ENCODE measurements at regions not wholly inside any gene's neighbourhood (a gene's known extent, or its start where the extent isn't known, plus 50 kb on each side); places are given as distances from the start of the nearest gene placed in this dataset.
"Not testable (repeated sequence)": the region's sequence is repeated elsewhere in the genome, so short reads cannot be mapped to it uniquely, and the experiment has no call there.

DNA sequence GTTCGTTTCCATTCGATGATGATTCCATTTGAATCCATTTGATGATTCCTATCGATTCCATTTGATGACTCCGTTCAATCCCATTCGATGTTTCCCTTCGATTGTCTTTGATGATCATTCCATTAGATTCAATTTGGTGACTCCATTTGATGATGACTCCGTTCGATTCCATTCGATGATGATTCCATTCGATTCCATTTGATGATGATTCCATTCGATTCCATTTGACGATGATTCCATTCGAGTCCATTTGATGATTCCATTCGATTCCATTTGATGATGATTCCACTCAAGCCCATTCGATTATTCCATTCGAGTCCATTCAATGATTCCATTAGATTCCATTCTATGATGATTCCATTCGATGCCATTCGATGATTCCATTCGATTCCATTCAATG, 2730.6 kb downstream of the RPIA start:
- DNase-seq (ENCODE audit: low read depth), result not testable (repeated sequence)

DNA sequence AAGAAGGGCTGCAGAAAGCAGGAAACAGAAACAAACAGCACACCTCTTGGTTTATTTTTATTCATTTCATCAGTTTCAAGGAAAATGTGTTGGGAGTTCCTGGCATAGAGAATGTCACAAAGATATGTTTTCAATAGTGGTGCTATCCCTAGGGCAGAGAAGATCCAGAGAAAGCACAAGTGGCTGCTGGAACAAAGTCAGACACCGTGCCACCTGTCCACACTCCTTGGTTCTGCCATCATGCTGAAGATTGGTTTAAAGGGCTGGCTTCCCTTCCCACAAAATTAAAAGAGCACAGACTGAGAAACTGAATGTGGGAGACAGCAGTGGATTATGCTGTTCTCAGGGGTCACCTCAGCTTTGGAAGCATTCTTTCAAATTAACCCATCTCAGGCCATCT, 2735.7 kb downstream of the RPIA start:
- DNase-seq (ENCODE audit: low read depth), result not testable (repeated sequence)

DNA sequence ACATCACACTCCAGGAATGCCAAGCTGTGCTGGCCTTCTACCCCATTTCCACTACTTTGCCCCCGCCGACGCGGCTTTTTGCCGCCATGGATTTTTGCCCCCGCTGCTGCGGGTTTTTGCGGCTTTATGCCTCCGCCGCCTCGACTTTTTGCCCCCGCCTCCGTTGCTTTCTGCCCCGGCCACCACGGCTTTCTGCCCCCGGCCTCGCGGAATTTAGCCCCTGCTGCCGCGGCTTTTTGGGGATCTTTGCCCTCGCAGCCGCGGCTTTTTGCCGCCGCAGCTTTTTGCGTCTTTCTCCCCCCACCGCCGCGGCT, 2750.4 kb downstream of the RPIA start:
- not testable (repeated sequence) for DNase-seq (ENCODE audit: low read depth)

DNA sequence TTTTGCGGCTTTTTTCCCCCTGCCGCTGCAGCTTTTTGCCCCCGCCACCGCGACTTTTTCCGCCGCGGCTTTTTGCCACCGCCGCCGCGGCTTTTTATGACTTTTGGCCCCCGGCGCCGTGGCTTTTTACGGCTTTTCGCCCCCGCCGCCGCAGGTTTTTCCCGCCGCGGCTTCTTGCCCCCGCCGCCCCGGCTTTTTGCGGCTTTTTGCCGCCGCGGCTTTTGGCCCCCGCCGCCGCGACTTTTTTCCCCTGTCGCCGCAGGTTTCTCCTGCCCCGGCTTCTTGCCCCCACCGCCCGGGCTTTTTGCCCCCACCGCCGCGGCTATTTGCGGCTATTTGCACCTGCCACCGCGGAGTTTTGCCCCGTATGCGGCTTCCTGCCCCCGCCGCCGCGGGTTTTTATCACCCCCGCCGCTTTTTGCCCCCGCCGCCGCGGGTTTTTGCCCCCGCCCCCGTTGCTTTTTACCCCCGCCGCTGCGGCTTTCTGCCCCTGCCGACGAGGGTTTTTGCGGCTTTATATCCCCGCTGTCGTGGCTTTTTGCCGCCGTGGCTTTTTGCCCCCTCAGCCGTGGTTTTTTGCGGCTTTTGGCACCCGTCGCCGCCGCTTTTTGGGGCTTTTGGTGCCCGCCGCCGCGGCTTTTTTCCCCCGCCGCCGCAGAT, 2750.9 kb downstream of the RPIA start:
- DNase-seq (ENCODE audit: low read depth), result no peak

DNA sequence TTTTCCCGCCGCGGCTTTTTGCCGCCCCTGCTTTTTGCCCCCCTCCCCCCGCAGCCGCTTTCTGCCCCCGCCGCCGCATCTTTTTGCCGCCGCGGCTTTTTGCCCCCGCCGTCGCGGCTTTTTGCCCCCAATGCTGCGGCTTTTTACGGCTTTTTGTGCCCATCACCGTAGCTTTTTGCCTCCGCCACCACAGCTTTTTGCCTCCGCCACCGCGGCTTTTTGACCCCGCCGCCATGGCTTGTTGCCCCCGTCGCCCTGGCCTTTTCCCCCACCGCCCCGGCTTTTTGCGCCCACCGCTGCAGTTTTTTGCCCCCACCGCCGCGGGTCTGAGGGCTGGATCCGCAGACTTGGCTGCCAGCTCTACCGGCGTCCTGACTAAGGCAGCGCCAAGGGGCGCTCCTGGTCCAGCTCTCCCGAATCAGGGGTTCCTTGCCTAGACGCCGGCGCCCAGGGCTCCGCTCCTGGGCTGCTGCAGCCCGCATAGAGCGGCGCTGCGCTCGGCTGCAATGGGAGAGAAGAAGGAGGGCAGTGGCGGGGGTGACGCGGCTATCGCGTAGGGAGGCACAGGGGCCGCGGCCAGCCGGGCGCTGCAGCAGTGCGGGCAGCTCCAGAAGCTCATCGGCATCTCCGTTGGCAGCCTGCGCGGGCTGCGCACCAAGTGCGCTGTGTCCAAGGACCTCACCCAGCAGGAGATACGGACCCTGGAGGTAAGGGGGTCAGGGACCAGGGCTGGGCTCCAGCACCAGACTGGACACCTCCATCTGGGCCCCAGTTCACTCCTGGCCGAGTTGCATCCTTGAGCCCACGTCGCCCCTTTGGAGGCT, 2751.6 kb downstream of the RPIA start:
- not testable (repeated sequence) for DNase-seq (ENCODE audit: low read depth)

DNA sequence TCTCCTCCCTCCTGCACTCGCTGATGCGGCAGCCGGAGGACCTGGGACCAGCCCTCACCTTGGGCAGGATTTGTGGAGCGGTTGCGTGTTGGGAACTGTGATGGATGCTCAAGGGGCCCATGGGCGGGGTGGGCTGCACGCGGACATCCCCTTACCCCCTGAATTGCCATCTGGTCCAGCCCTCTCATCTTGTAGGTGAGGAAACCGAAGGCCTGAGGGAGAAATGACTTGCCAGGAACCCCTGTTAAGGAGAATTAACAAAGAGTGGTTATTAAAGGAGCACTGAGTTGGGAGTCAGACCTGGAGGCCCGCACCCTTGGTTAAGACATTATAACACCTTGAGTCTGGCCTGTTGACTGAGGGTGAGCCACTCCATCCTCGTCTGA, 2752.2 kb downstream of the RPIA start:
- DNase-seq (ENCODE audit: low read depth), result not testable (repeated sequence)

DNA sequence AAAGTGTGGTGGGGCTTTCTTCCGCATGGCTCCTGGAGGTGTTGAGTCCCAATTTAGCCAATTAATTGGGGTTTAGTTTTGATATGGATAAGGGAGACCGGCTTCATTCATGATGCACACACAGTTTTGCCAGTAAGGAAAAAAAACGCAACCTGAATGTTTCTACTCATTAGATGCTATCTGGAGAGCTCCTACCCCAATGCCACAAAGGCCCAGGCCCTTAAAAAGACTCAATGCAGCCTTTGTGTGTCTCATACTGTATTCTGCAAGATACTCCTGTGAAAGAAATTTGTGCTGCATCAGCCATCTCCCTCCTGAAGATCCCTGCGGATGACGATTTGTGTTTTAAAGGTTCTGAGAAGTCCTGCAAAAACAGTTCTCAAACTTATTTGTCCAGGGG, 2754.2 kb downstream of the RPIA start:
- not testable (repeated sequence) for DNase-seq (ENCODE audit: low read depth)

DNA sequence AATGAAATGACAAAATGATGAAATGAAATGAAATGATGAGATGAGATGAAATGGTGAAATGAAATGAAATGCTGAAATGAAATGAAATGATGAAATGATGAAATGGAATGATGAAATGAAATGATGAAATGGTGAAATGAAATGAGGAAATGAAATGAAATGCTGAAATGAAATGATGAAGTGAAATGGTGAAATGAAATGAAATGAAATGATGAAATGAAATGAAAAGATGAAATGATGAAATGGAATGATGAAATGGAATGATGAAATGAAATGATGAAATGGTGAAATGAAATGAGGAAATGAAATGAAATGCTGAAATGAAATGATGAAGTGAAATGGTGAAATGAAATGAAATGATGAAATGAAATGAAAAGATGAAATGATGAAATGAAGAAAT, 2755.0 kb downstream of the RPIA start:
- not testable (repeated sequence) for DNase-seq (ENCODE audit: low read depth)

DNA sequence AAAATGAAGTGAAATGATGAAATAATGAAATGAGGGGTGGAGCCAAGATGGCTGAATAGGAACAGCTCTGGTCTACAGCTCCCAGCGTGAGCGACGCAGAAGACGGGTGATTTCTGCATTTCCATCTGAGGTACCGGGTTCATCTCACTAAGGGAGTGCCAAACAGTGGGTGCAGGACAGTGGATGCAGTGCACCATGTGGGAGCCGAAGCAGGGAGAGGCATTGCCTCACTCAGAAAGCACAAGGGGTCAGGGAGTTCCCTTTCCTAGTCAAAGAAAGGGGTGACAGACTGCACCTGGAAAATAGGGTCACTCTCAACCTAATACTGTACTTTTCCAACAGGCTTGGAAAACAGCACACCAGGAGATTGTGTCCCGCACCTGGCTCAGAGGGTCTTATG, 2755.4 kb downstream of the RPIA start:
- not testable (repeated sequence) for DNase-seq (ENCODE audit: low read depth)

DNA sequence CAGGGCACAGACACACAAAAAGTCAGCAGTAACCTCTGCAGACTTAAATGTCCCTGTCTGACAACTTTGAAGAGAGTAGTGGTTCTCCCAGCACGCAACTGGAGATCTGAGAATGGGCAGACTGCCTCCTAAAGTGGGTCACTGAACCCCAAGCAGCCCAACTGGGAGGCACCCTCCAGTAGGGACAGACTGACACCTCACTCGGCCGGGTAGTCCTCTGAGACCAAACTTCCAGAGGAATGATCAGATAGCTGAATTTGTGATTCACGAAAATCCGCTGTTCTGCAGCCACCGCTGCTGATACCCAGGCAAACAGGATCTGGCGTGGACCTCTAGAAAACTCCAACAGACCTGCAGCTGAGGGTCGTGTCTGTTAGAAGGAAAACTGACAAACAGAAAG, 2756.0 kb downstream of the RPIA start:
- DNase-seq (ENCODE audit: low read depth), result not testable (repeated sequence)

DNA sequence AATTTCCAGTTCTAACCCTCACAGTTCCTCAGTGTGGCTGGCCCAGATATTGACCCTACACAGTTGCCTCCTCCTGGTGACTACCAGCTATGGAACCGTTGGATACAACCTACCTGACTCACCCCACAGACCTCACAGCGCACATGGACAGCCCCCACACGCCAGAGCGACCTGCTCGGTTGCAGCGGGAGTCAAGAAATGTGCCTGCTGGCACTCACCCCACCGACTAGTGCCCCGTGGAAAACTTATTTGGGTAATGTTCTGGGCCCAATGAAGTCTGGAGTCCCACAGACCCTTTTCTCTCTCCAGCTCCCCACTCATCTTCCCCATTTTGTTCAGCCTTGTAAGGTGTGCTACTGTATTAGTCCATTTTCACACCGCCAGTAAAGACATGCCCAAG, 2770.8 kb downstream of the RPIA start:
- DNase-seq (ENCODE audit: low read depth), result not testable (repeated sequence)

DNA sequence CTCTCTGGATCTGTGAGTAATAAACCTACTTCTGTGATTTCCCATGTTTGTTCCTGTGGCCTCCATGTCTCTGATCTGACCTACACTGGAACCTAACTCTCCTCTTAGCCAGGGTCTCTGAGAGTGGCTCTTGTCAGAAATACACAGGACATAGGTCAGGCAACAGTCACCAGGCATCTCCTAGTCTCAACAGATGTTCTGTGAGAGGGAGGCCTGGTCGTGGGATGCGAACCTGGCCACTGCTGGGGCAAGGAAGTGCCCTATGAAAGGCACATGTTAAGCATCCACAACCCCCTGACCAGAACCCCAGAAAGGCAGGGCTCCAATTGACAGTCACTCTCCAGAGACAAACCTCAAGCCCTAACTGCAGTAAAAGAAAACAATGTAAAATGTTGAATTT, 2771.5 kb downstream of the RPIA start:
- not testable (repeated sequence) for DNase-seq (ENCODE audit: low read depth)

DNA sequence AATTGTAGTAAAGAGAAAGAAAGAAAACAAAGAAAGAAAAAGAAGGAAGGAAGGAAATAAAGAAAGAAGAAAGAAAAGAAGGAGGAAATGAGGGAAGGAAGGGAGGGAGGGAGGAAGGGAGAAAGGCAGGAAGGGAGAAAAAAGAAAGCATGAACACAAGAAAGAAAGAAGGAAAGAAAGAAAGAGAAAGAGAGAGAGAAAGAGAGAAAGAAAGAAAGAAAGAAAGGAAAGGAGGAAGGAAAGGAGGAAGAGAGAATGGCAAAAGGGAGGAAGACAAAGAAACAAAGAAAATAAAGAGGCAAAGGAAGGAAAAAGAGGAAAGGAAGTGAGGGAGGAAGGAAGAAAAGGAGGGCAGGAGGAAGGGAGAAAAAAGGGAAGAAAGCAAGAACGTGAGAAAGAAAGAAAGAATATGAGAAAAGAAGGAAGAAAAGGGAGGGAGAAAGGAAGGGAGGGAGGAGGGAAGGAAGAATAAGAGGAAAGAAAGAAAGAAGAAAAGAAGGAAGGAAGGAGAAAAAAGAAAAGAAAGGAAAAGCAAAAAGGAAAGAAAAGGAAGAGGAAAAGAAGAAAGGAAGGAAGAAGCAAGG, 2775.4 kb downstream of the RPIA start:
- DNase-seq (ENCODE audit: low read depth), result not testable (repeated sequence)

DNA sequence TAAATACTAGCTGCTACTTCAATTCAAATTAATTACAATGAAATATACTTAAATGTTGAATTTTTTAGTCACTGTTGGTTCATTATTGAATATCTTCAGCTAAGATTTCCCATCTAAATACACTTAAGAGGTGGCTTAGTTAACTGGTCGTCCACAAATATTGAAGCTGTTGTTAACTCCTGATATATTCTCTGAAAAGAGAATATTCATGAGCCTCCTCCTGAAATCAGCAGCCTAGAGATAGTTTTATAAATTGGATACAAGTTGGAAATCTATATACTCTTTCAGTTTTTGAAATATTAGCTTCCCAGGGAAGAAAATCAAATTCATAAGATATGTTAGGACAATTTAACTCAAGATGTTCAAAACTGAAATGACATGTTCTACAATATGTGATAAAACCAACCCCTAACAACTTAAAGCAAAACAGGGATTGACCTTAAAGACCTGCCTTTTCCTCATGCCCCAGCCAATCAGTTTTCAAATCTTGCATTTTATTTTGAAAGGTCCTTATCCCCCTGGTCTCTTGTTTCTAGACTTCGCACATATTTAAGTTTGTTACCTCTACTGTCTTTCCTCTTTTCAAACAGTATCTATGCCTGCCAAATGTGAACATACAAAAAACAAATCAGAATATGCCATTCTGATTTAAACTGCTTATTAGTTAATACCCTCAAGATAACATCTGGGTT, 2784.9 kb downstream of the RPIA start:
- not testable (repeated sequence) for DNase-seq (ENCODE audit: low read depth)

DNA sequence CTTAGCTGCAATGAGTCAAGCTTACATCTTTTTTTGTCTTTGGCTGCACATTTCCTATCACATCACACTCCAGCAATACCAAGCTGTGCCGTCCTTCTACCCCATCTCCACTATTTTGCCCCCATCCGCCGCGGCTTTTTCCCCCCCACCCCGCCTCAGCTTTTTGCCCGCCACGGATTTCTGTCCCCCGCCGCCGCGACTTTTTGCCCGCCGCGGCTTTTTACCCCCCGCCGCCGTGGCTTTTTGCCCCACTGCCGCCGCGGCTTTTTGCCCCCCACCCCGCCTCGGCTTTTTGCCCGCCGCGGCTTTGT, 2785.4 kb downstream of the RPIA start:
- DNase-seq (ENCODE audit: low read depth), result not testable (repeated sequence)

DNA sequence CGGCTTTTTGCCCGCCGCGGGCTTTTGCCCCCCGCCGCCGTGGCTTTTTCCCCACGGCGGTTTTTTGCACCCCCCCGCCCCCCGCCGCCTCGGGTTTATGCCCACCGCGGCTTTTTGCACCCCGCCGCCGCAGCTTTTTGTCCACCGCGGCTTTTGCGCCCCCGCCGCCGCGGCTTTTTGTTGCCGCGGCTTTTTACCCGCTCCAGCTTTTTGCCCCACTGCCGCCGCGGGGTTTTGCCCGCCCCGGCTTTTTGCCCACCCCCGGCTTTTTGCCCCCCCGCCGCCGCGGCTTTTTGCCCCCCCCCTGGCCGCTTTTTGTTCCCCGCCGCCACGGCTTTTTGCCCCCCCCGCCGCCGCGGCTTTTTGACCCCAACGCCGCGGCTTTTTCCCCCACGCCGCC, 2785.8 kb downstream of the RPIA start:
- not testable (repeated sequence) for DNase-seq (ENCODE audit: low read depth)

DNA sequence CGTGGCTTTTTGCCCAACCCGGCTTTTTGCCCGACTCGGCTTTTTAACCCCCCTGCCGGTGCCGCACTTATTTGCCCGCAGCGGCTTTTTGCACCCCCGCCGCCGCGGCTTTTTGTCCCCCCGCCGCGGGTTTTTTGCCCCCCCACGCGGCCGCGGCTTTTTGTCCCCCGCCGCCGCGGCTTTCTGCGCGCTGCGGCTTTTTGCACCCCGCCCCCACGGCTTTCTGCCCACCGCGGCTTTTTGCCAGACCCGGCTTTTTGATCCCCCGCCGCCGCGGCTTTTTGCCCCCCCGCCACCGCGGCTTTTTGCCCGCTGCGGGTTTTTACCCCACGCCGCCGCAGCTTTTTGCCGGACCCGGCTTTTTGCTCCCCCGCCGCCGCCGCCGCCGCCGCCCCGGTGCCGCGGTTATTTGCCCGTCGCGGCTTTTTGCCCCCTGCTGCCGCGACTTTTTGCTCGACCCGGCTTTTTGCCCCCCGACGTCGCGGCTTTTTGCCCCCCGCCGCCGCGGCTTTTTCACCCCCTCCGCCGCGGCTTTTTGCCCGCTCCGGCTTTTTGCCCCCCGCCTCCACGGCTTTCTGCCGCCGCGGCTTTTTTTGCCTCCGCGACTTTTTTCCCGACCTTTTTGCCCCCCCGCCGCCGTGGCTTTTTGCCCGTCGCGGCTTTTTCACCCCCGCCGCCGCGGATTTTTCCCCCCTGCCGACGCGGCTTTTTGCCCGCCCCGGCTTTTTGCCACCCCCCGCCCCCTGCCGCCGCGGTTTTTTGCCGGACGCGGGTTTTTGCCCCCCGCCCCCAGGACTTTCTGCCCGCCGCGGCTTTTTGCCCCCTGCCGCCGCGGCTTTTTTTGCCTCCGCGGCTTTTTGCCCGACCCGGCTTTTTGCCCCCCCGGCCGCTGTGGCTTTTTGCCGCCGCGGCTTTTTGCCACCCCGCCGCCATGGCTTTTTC, 2786.5 kb downstream of the RPIA start:
- DNase-seq (ENCODE audit: low read depth), result no peak

DNA sequence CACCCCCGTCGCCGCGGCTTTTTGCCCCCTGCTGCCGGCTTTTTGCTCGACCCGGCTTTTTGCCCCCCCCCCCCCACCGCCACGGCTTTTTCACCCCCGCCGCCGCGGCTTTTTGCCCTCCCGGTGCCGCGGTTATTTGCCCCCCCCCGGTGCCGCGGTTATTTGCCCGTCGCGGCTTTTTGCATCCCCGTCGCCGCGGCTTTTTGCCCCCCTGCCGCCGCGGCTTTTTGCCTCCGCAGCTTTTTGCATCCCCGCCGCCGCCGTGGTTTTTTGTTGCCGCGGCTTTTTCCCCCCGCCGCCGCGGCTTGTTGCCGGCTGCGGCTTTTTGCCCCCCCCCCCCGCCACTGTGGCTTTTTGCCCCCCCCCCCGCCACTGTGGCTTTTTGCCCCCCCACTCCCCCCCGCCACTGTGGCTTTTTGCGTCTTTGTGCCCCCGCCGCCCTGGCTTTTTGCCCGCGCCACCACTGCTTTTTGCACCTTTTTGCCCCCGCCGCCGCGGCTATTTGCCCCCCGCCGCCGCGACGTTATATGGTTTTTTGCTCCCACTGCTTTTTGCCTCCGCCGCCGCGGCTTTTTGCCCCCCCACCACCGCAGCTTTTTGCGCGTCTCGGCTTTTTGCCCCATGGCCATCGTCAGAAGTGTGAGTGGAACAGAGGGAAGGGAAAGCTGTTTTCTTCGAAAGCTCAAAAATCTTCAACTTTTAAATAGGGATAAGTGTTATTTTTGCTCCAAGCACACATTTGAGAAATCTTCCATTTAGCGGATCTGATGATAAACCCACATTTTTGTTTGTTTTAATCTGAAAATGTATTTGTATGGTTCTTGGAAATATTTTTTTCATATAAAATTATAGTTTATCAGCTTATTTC, 2787.6 kb downstream of the RPIA start:
- DNase-seq (ENCODE audit: low read depth), result not testable (repeated sequence)

DNA sequence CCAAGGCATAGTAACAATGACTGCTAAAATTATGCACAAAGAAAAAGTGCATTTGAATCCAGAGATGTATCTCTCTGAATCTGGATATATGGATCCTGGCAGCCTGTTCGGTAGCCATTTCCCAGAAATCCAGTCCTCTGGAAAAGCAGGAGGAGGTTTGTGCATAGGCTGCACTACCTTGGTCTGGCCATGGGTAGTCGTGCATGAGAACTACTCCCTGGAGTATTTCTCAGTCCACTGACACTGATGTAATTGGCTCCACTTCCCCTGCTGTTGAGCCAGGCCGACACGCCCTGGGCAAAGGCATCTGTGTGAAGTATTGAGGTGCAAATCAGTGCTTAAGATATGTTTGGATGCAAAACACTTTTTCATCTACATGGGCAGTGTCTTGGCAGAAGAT, 2793.8 kb downstream of the RPIA start:
- not testable (repeated sequence) for DNase-seq (ENCODE audit: low read depth)
